ENCODE measurements at regions not wholly inside any gene's neighbourhood (a gene's known extent, or its start where the extent isn't known, plus 50 kb on each side); places are given as distances from the start of the nearest gene placed in this dataset.

- TF ChIP-seq GATA2 (IDR thresholded peaks at IDR 0.05; ENCODE audit: low read depth, low read length) = no peak
- no peak for TF ChIP-seq GATA3 (IDR thresholded peaks at IDR 0.05; ENCODE audit: low read depth, low read length)
These were observed 100.2 kb upstream of the CCDC112 start for GRCh38 chr5:115396688-115397087.

Measured in SH-SY5Y (cell line).